ENCODE measurements at regions not wholly inside any gene's neighbourhood (a gene's known extent, or its start where the extent isn't known, plus 50 kb on each side); places are given as distances from the start of the nearest gene placed in this dataset.
"Not testable (repeated sequence)": the region's sequence is repeated elsewhere in the genome, so short reads cannot be mapped to it uniquely, and the experiment has no call there.

- Histone ChIP-seq H3K36me3 (replicated peaks in 1 of 2; ENCODE audit: control extremely low read depth in 1 of 2, control insufficient read depth in 1 of 2, extremely low read depth in 1 of 2, insufficient read depth in 2 of 2, low read length in 1 of 2) (no peaks in the 10 kb centered on the region), H3K27me3 (replicated peaks in 1 of 4; ENCODE audit: control extremely low read depth in 1 of 4, control insufficient read depth in 3 of 4, insufficient read depth in 4 of 4, low read length in 3 of 4) (no peaks in the 10 kb centered on the region), H3K4me3 (ENCODE audit: control extremely low read depth in 1 of 5, extremely low read depth in 1 of 5, insufficient read depth in 1 of 5, low read depth in 2 of 5, low read length in 4 of 5) (no peak overlapping the region), H4K20me1 (ENCODE audit: control insufficient read depth, insufficient read depth, low read length, poor library complexity, severe bottlenecking) (no peaks in the 10 kb centered on the region), H3K9ac (ENCODE audit: low read length) (no peak overlapping the region), H2AFZ (ENCODE audit: insufficient read depth, low read depth, low read length, poor library complexity, severe bottlenecking) (no peak overlapping the region), H3K27ac (ENCODE audit: low read length in 2 of 2) (no peak overlapping the region), H3K9me3 (ENCODE audit: control extremely low read depth in 1 of 3, control insufficient read depth in 2 of 3, insufficient read depth in 1 of 3, low read length in 2 of 3) (peaks cover 0 to 22% (median 5%) of the 10 kb centered on the region in 3 donors), H3K4me2 (replicated peaks; ENCODE audit: low read depth, low read length, poor library complexity, severe bottlenecking) (no peak overlapping the region), H3K79me2 (ENCODE audit: control insufficient read depth, insufficient read depth, low read length) (no peaks in the 10 kb centered on the region), H3K4me1 (ENCODE audit: control insufficient read depth in 2 of 2, insufficient read depth in 2 of 2, low read length in 2 of 2) (no peaks in the 10 kb centered on the region)
- ATAC-seq (ENCODE audit: low read depth): no peak
- intact Hi-C loops (cut with micrococcal nuclease): no loop called here
- WGBS (ENCODE audit: insufficient coverage): 91% methylated on average over 10 of the region's 11 CpGs
- TF ChIP-seq EZH2 (IDR thresholded peaks at IDR 0.05; ENCODE audit: borderline replicate concordance, insufficient read depth, low read depth, low read length, poor library complexity, severe bottlenecking): no peak
- TF ChIP-seq, protein P1, sequence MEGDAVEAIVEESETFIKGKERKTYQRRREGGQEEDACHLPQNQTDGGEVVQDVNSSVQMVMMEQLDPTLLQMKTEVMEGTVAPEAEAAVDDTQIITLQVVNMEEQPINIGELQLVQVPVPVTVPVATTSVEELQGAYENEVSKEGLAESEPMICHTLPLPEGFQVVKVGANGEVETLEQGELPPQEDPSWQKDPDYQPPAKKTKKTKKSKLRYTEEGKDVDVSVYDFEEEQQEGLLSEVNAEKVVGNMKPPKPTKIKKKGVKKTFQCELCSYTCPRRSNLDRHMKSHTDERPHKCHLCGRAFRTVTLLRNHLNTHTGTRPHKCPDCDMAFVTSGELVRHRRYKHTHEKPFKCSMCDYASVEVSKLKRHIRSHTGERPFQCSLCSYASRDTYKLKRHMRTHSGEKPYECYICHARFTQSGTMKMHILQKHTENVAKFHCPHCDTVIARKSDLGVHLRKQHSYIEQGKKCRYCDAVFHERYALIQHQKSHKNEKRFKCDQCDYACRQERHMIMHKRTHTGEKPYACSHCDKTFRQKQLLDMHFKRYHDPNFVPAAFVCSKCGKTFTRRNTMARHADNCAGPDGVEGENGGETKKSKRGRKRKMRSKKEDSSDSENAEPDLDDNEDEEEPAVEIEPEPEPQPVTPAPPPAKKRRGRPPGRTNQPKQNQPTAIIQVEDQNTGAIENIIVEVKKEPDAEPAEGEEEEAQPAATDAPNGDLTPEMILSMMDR (IDR thresholded peaks at IDR 0.05): no peak
- CTCF ChIA-PET: no interaction called here
- Mint-ChIP-seq H3K9me3 (ENCODE audit: insufficient read depth) (no peaks in the 10 kb centered on the region), H3K4me3 (no peak overlapping the region), H3K27me3 (peaks cover 2% of the 10 kb centered on the region), H3K4me1 (no peaks in the 10 kb centered on the region), H3K27ac (no peak overlapping the region)
- POLR2A ChIA-PET: no interaction called here
- no peak for DNase-seq
Measured at GRCh38 chr6:168169624-168170023, 90.6 kb upstream of the FRMD1 start.

- H4K20me1 ChIP-seq (ENCODE audit: control insufficient read depth, insufficient read depth, low read length, poor library complexity, severe bottlenecking); H3K36me3 ChIP-seq (replicated peaks in 1 of 2; ENCODE audit: control extremely low read depth in 1 of 2, control insufficient read depth in 1 of 2, extremely low read depth in 1 of 2, insufficient read depth in 2 of 2, low read length in 1 of 2); H3K27me3 ChIP-seq (replicated peaks in 1 of 4; ENCODE audit: control extremely low read depth in 1 of 4, control insufficient read depth in 3 of 4, insufficient read depth in 4 of 4, low read length in 3 of 4); H3K4me3 Mint-ChIP-seq; H3K9ac ChIP-seq (ENCODE audit: low read length); H3K4me2 ChIP-seq (replicated peaks; ENCODE audit: low read depth, low read length, poor library complexity, severe bottlenecking); H2AFZ ChIP-seq (ENCODE audit: insufficient read depth, low read depth, low read length, poor library complexity, severe bottlenecking); DNase-seq; CTCF ChIA-PET; H3K27ac ChIP-seq (ENCODE audit: low read length in 2 of 2); POLR2A ChIA-PET; H3K4me1 Mint-ChIP-seq; H3K79me2 ChIP-seq (ENCODE audit: control insufficient read depth, insufficient read depth, low read length); H3K27ac Mint-ChIP-seq; H3K4me3 ChIP-seq (ENCODE audit: control extremely low read depth in 1 of 5, extremely low read depth in 1 of 5, insufficient read depth in 1 of 5, low read depth in 2 of 5, low read length in 4 of 5); intact Hi-C loops (cut with micrococcal nuclease); ATAC-seq (ENCODE audit: low read depth); H3K27me3 Mint-ChIP-seq; H3K4me1 ChIP-seq (ENCODE audit: control insufficient read depth in 2 of 2, insufficient read depth in 2 of 2, low read length in 2 of 2); H3K9me3 Mint-ChIP-seq (ENCODE audit: insufficient read depth): not testable (repeated sequence)
- WGBS (ENCODE audit: insufficient coverage): 78% methylated on average over 6 of the region's 12 CpGs
- peaks cover 0 to 22% (median 5%) of the 10 kb centered on the region in 3 donors for H3K9me3 ChIP-seq (ENCODE audit: control extremely low read depth in 1 of 3, control insufficient read depth in 2 of 3, insufficient read depth in 1 of 3, low read length in 2 of 3)
Measured at GRCh38 chr6:168168936-168169335, 89.9 kb upstream of the FRMD1 start.

DNA sequence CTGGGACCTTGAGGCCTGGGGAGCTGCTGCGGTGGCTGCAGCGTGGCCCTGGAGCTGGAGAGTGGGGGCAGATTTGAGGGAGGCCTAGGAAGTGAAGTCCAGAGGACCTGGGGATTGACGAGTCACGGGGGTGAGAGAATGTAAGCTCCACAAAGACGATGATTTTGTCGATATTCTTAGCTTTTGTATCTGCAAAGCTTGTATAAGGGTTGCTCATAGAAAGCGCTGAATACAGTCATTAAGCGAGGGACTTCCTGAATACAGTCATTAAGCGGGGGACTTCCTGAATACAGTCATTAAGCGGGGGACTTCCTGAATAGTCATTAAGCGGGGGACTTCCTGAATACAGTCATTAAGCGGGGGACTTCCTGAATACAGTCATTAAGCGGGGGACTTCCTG is 89.3 kb upstream of the FRMD1 start:
- H3K36me3 ChIP-seq (replicated peaks in 1 of 2; ENCODE audit: control extremely low read depth in 1 of 2, control insufficient read depth in 1 of 2, extremely low read depth in 1 of 2, insufficient read depth in 2 of 2, low read length in 1 of 2); H3K4me3 ChIP-seq (ENCODE audit: control extremely low read depth in 1 of 5, extremely low read depth in 1 of 5, insufficient read depth in 1 of 5, low read depth in 2 of 5, low read length in 4 of 5); H3K27me3 Mint-ChIP-seq; intact Hi-C loops (cut with micrococcal nuclease); H3K79me2 ChIP-seq (ENCODE audit: control insufficient read depth, insufficient read depth, low read length); CTCF ChIA-PET; H3K9ac ChIP-seq (ENCODE audit: low read length); H3K4me2 ChIP-seq (replicated peaks; ENCODE audit: low read depth, low read length, poor library complexity, severe bottlenecking); H3K27ac Mint-ChIP-seq; H2AFZ ChIP-seq (ENCODE audit: insufficient read depth, low read depth, low read length, poor library complexity, severe bottlenecking); H3K4me1 Mint-ChIP-seq; H3K4me3 Mint-ChIP-seq; H3K27ac ChIP-seq (ENCODE audit: low read length in 2 of 2); H3K9me3 Mint-ChIP-seq (ENCODE audit: insufficient read depth); H3K4me1 ChIP-seq (ENCODE audit: control insufficient read depth in 2 of 2, insufficient read depth in 2 of 2, low read length in 2 of 2); POLR2A ChIA-PET; DNase-seq; ATAC-seq (ENCODE audit: low read depth); H4K20me1 ChIP-seq (ENCODE audit: control insufficient read depth, insufficient read depth, low read length, poor library complexity, severe bottlenecking); H3K27me3 ChIP-seq (replicated peaks in 1 of 4; ENCODE audit: control extremely low read depth in 1 of 4, control insufficient read depth in 3 of 4, insufficient read depth in 4 of 4, low read length in 3 of 4): not testable (repeated sequence)
- H3K9me3 ChIP-seq (ENCODE audit: control extremely low read depth in 1 of 3, control insufficient read depth in 2 of 3, insufficient read depth in 1 of 3, low read length in 2 of 3): peaks cover 0 to 22% (median 5%) of the 10 kb centered on the region in 3 donors
- 100% methylated on average over 8 of the region's 13 CpGs for WGBS (ENCODE audit: insufficient coverage)
